Hepatocyte (in vitro differentiated cells): ENCODE measurements at regions not wholly inside any gene's neighbourhood (a gene's known extent, or its start where the extent isn't known, plus 50 kb on each side); places are given as distances from the start of the nearest gene placed in this dataset.

ENCODE experiments used
- DNase-seq: peaks from one replicate; pipeline ENCODE4 v3.0.0-alpha.2; 2016; ENCODE audit warnings: low spot score
- H2AFZ ChIP-seq: fragments of 200-600 bp; sonication (generic); 2 replicates; pipeline ENCODE4 v1.6.0; 2016; ENCODE audit warnings: antibody characterized with exemption, mild to moderate bottlenecking
- H3K27ac ChIP-seq: fragments of 200-600 bp; sonication (generic); 2 replicates; pipeline ENCODE4 v1.5.1; 2016; ENCODE audit warnings: mild to moderate bottlenecking
- H3K27me3 ChIP-seq: fragments of 200-600 bp; sonication (generic); 2 replicates; pipeline ENCODE4 v1.6.1; 2016
- H3K36me3 ChIP-seq: fragments of 200-600 bp; sonication (generic); replicated peaks from 2 replicates; pipeline ENCODE4 v1.5.1; 2016; ENCODE audit warnings: low read depth; ENCODE audit not compliant: insufficient read depth
- H3K4me1 ChIP-seq: fragments of 200-600 bp; sonication (generic); 2 replicates; pipeline ENCODE4 v1.5.1; 2016; ENCODE audit warnings: mild to moderate bottlenecking, moderate library complexity; ENCODE audit not compliant: insufficient read depth
- H3K4me2 ChIP-seq: fragments of 200-600 bp; sonication (generic); 2 replicates; pipeline ENCODE4 v1.6.0; 2016
- H3K4me3 ChIP-seq: fragments of 200-600 bp; sonication (generic); 2 replicates; pipeline ENCODE4 v1.5.1; 2016; ENCODE audit warnings: mild to moderate bottlenecking
- H3K79me2 ChIP-seq: fragments of 200-600 bp; sonication (generic); 2 replicates; pipeline ENCODE4 v1.6.0; 2017; ENCODE audit warnings: mild to moderate bottlenecking
- H3K9me2 ChIP-seq: fragments of 200-600 bp; sonication (generic); replicated peaks from 2 replicates; pipeline ENCODE4 v1.6.0; 2017; ENCODE audit warnings: mild to moderate bottlenecking; ENCODE audit not compliant: insufficient read depth
- H3K9me3 ChIP-seq: fragments of 200-600 bp; sonication (generic); 2 replicates; pipeline ENCODE4 v1.5.1; 2016; ENCODE audit warnings: low read depth, mild to moderate bottlenecking
- H4K20me1 ChIP-seq: fragments of 200-600 bp; sonication (generic); 2 replicates; pipeline ENCODE4 v1.6.0; 2016; ENCODE audit warnings: mild to moderate bottlenecking; ENCODE audit not compliant: insufficient read depth, poor library complexity, severe bottlenecking
- CTCF ChIP-seq: fragments of 200-600 bp; sonication (generic); IDR thresholded peaks from 2 replicates; pipeline ENCODE4 v1.5.1; 2016; ENCODE audit warnings: antibody characterized with exemption, mild to moderate bottlenecking; ENCODE audit not compliant: poor library complexity
- EZH2 ChIP-seq: fragments of 200-600 bp; sonication (generic); IDR thresholded peaks from 2 replicates; pipeline ENCODE4 v1.6.1; 2016; ENCODE audit warnings: antibody characterized with exemption, mild to moderate bottlenecking, borderline replicate concordance
- EZH2phosphoT487 ChIP-seq: fragments of 200-600 bp; sonication (generic); IDR thresholded peaks from one replicate; pipeline ENCODE4 v1.6.1; 2018; ENCODE audit warnings: antibody characterized with exemption, mild to moderate bottlenecking, low read depth, moderate library complexity; ENCODE audit not compliant: unreplicated experiment, severe bottlenecking
- WGBS: methylation state at CpG from one replicate; pipeline ENCODE4 v1.1.6; 2016; ENCODE audit warnings: low lambda C conversion rate; ENCODE audit errors: missing lambda C conversion rate; 5-methylcytosine and 5-hydroxymethylcytosine counted together

GRCh38 chr15:77714023-77714422 lies 81.3 kb upstream of the LINGO1 start:
- H3K9me3 ChIP-seq: no peaks in the 10 kb centered on the region
- H2AFZ ChIP-seq: no peak overlapping the region
- no peaks in the 10 kb centered on the region for H3K36me3 ChIP-seq
- no peak for DNase-seq
- H3K27ac ChIP-seq: no peak overlapping the region
- peaks cover 8% of the 10 kb centered on the region for H3K4me1 ChIP-seq
- 83% methylated on average over 4 of the region's 4 CpGs for WGBS
- H3K9me2 ChIP-seq: no peaks in the 10 kb centered on the region
- TF ChIP-seq CTCF (no peak), EZH2phosphoT487 (no peak), EZH2 (no peak)
- H3K4me3 ChIP-seq: no peak overlapping the region
- no peaks in the 10 kb centered on the region for H3K79me2 ChIP-seq
- no peaks in the 10 kb centered on the region for H3K27me3 ChIP-seq
- H4K20me1 ChIP-seq: no peaks in the 10 kb centered on the region
- H3K4me2 ChIP-seq: no peak overlapping the region

GRCh38 chr15:77713281-77713680 lies 80.6 kb upstream of the LINGO1 start:
- no peaks in the 10 kb centered on the region for H3K9me2 ChIP-seq
- H3K4me3 ChIP-seq: no peak overlapping the region
- no peak for DNase-seq
- no peaks in the 10 kb centered on the region for H3K36me3 ChIP-seq
- TF ChIP-seq EZH2phosphoT487 (no peak), EZH2 (no peak), CTCF (no peak)
- no peak overlapping the region for H3K27ac ChIP-seq
- H3K79me2 ChIP-seq: no peaks in the 10 kb centered on the region
- H3K4me2 ChIP-seq: no peak overlapping the region
- H2AFZ ChIP-seq: no peak overlapping the region
- H3K9me3 ChIP-seq: no peaks in the 10 kb centered on the region
- no peaks in the 10 kb centered on the region for H3K27me3 ChIP-seq
- WGBS: 85% methylated on average over 10 of the region's 10 CpGs
- H3K4me1 ChIP-seq: peaks cover 8% of the 10 kb centered on the region
- no peaks in the 10 kb centered on the region for H4K20me1 ChIP-seq

- whole genome bisulfite sequencing: 57% methylated on average over 4 of the region's 4 CpGs
- no peak for DNase-seq
- H2AFZ ChIP-seq: no peak overlapping the region
- H3K79me2 ChIP-seq: no peaks in the 10 kb centered on the region
- H3K9me3 ChIP-seq: no peaks in the 10 kb centered on the region
- H4K20me1 ChIP-seq: no peaks in the 10 kb centered on the region
- H3K4me3 ChIP-seq: no peak overlapping the region
- no peaks in the 10 kb centered on the region for H3K36me3 ChIP-seq
- H3K9me2 ChIP-seq: no peaks in the 10 kb centered on the region
- no peaks in the 10 kb centered on the region for H3K27me3 ChIP-seq
- H3K4me1 ChIP-seq: peaks cover 3% of the 10 kb centered on the region
- no peak overlapping the region for H3K27ac ChIP-seq
- no peak for TF ChIP-seq CTCF
- no peak for TF ChIP-seq EZH2phosphoT487
- no peak for TF ChIP-seq EZH2
- H3K4me2 ChIP-seq: no peak overlapping the region
Measured at GRCh38 chr15:77712438-77712837, 79.7 kb upstream of the LINGO1 start.

GRCh38 chr15:77710637-77711036 lies 77.9 kb upstream of the LINGO1 start:
- WGBS: 91% methylated on average over 13 of the region's 13 CpGs

More at GRCh38 chr15:77710637-77711036, 77.9 kb upstream of the LINGO1 start:
- TF ChIP-seq EZH2 (no peak), EZH2phosphoT487 (no peak), CTCF (no peak)
- Histone ChIP-seq H3K4me2 (no peak overlapping the region), H3K4me3 (no peak overlapping the region), H3K9me2 (no peaks in the 10 kb centered on the region), H2AFZ (no peak overlapping the region), H3K27ac (no peak overlapping the region), H3K4me1 (no peaks in the 10 kb centered on the region), H3K79me2 (no peaks in the 10 kb centered on the region), H3K36me3 (no peaks in the 10 kb centered on the region), H3K9me3 (no peaks in the 10 kb centered on the region), H4K20me1 (no peaks in the 10 kb centered on the region), H3K27me3 (no peaks in the 10 kb centered on the region)
- no peak for DNase-seq
